CD14-positive monocyte (primary cell): ENCODE measurements at regions not wholly inside any gene's neighbourhood (a gene's known extent, or its start where the extent isn't known, plus 50 kb on each side); places are given as distances from the start of the nearest gene placed in this dataset.

Experiments used
- DNase-seq, 3 donors: peaks; one replicate each; pipeline ENCODE4 v3.0.0-alpha.2; 2011 to 2022
- H2AFZ ChIP-seq: 2 replicates; pipeline ENCODE4 v1.6.0; 2012; ENCODE audit warnings: mild to moderate bottlenecking, low read depth, low read length, inconsistent platforms; ENCODE audit not compliant: insufficient read depth, poor library complexity, severe bottlenecking
- H3K27ac ChIP-seq, 2 donors: 1 replicate in 1 of 2; 2 replicates in 1 of 2; pipeline ENCODE4 v1.5.1; 2012 to 2013; ENCODE audit warnings: low read length in 2 of 2, control low read depth in 1 of 2, inconsistent platforms in 1 of 2, low read depth in 1 of 2, mild to moderate bottlenecking in 1 of 2
- H3K27me3 ChIP-seq, 2 donors: one replicate each; pipeline versions ENCODE4 v1.6.0 to v1.6.1; 2011 to 2013; ENCODE audit warnings: low read length in 2 of 2; ENCODE audit not compliant: control insufficient read depth in 2 of 2, insufficient read depth in 2 of 2
- H3K36me3 ChIP-seq, 2 donors: replicated peaks in 1 of 2; 1 replicate in 1 of 2; 2 replicates in 1 of 2; pipeline versions ENCODE4 v1.5.1 to v1.6.1; 2012 to 2013; ENCODE audit warnings: low read length in 2 of 2, control low read depth in 1 of 2, inconsistent platforms in 1 of 2, mild to moderate bottlenecking in 1 of 2; ENCODE audit not compliant: insufficient read depth in 2 of 2, control insufficient read depth in 1 of 2
- H3K4me1 ChIP-seq, 2 donors: 1 replicate in 1 of 2; 2 replicates in 1 of 2; pipeline versions ENCODE4 v1.5.1 to v1.6.1; 2012 to 2013; ENCODE audit warnings: low read length in 2 of 2, control low read depth in 1 of 2, inconsistent platforms in 1 of 2, mild to moderate bottlenecking in 1 of 2, moderate library complexity in 1 of 2; ENCODE audit not compliant: insufficient read depth in 2 of 2, control insufficient read depth in 1 of 2
- H3K4me2 ChIP-seq: replicated peaks from 2 replicates; pipeline ENCODE3; 2012; ENCODE audit warnings: low read length, moderate library complexity, mild to moderate bottlenecking; ENCODE audit not compliant: poor library complexity, severe bottlenecking; ENCODE audit errors: extremely low read depth
- H3K4me3 ChIP-seq, 3 experiments: fragments of 200-600 bp in 1 of 3; sonication (generic) in 1 of 3; replicated peaks in 1 of 3; 1 replicate in 2 of 3; 2 replicates in 1 of 3; pipeline ENCODE4 v1.5.1; 2011 to 2013; ENCODE audit warnings: low read length in 3 of 3, mild to moderate bottlenecking in 3 of 3, control low read depth in 2 of 3, low read depth in 2 of 3, inconsistent platforms in 1 of 3, moderate library complexity in 1 of 3
- H3K79me2 ChIP-seq: 2 replicates; pipeline ENCODE4 v1.6.0; 2012; ENCODE audit warnings: mild to moderate bottlenecking, control low read depth, inconsistent platforms, low read length, moderate library complexity; ENCODE audit not compliant: insufficient read depth
- H3K9ac ChIP-seq: 2 replicates; pipeline ENCODE4 v1.6.0; 2017; ENCODE audit warnings: low read length, mild to moderate bottlenecking; ENCODE audit not compliant: insufficient read depth, poor library complexity, severe bottlenecking
- H3K9me3 ChIP-seq, 2 donors: replicated peaks in 1 of 2; 1 replicate in 1 of 2; 2 replicates in 1 of 2; pipeline versions ENCODE4 v1.5.1 to v1.6.1; 2012 to 2013; ENCODE audit warnings: low read length in 2 of 2, control low read depth in 1 of 2; ENCODE audit not compliant: control insufficient read depth in 1 of 2, insufficient read depth in 1 of 2
- H4K20me1 ChIP-seq: 2 replicates; pipeline ENCODE4 v1.6.0; 2012; ENCODE audit warnings: mild to moderate bottlenecking, low read length, control low read depth, moderate library complexity; ENCODE audit not compliant: insufficient read depth
- H3K27ac Mint-ChIP-seq, 7 donors: one replicate each; pipeline ENCODE4 v1.8.0; 2020; ENCODE audit warnings: mild to moderate bottlenecking in 7 of 7, mixed read lengths in 7 of 7, moderate library complexity in 6 of 7, inconsistent platforms in 2 of 7
- H3K27me3 Mint-ChIP-seq, 3 donors: one replicate each; pipeline ENCODE4 v1.8.0; 2021 to 2022; ENCODE audit warnings: low read depth in 3 of 3, mild to moderate bottlenecking in 3 of 3, mixed read lengths in 3 of 3, moderate library complexity in 3 of 3, inconsistent platforms in 1 of 3
- H3K36me3 Mint-ChIP-seq, 2 donors: one replicate each; pipeline ENCODE4 v1.8.0; 2020; ENCODE audit warnings: mixed read lengths in 2 of 2, inconsistent platforms in 1 of 2, mild to moderate bottlenecking in 1 of 2
- H3K4me1 Mint-ChIP-seq: one replicate; pipeline ENCODE4 v1.8.0; 2020; ENCODE audit warnings: mild to moderate bottlenecking, mixed read lengths
- H3K4me3 Mint-ChIP-seq, 2 donors: one replicate each; pipeline ENCODE4 v1.8.0; 2020; ENCODE audit warnings: mild to moderate bottlenecking in 2 of 2, mixed read lengths in 2 of 2, moderate library complexity in 1 of 2
- H3K9me3 Mint-ChIP-seq, 7 donors: one replicate each; pipeline ENCODE4 v1.8.0; 2020 to 2022; ENCODE audit warnings: mixed read lengths in 7 of 7, mild to moderate bottlenecking in 6 of 7, moderate library complexity in 6 of 7, inconsistent platforms in 2 of 7
- CTCF ChIP-seq: fragments of 200-600 bp; IDR thresholded peaks from one replicate; pipeline ENCODE4 v1.8.0; 2022; ENCODE audit warnings: antibody characterized with exemption, mild to moderate bottlenecking
- WGBS: methylation state at CpG from one replicate; pipeline ENCODE4 v1.1.5; 2013; ENCODE audit warnings: missing lambda C conversion rate; ENCODE audit not compliant: insufficient coverage; 5-methylcytosine and 5-hydroxymethylcytosine counted together
- intact Hi-C, 2 donors: fragments of 100-400 bp; cut with micrococcal nuclease; formaldehyde crosslinking; loops; one replicate each; pipeline versions ENCODE4 v1.15.0 to v1.15.1; 2023

DNA sequence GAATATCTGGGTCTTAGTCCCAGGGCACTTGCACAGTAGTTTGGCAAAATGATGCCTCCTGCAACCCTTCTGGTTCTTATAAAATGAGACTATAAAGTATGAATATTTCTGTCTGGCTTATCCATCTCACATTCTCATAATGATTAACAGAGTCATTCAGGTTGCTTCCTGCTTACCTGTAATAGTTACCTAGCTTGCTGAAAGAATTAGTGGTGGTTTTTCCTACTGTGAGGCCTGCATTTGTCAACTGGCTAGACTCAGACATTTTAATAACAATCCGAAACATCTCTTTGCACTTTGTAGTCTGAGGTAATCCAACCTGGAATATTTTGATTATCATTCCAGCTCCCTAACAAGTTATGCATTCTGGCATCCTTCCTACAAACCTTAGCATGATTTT lies 75.6 kb upstream of the POU1F1 start:
- H3K27ac ChIP-seq, result no peak overlapping the region
- H3K4me3 ChIP-seq, result no peak overlapping the region
- no peaks in the 10 kb centered on the region for H3K4me1 ChIP-seq
- H4K20me1 ChIP-seq, result no peaks in the 10 kb centered on the region
- Mint-ChIP-seq H3K36me3 (no peaks in the 10 kb centered on the region), H3K27ac (no peak overlapping the region), H3K27me3 (peaks cover 0 to 1% (median 0%) of the 10 kb centered on the region in 3 donors), H3K4me1 (peaks cover 2% of the 10 kb centered on the region), H3K4me3 (no peak overlapping the region), H3K9me3 (peaks cover 0 to 1% (median 0%) of the 10 kb centered on the region in 7 donors)
- TF ChIP-seq CTCF, result no peak
- no peak overlapping the region for H3K4me2 ChIP-seq
- no peak for DNase-seq
- no peaks in the 10 kb centered on the region for H3K36me3 ChIP-seq
- WGBS, result no CpG with 5 or more reads among the region's 1 CpG
- intact Hi-C loops, result loop anchor here (5.0 kb wide), 1 partner anchor 650 kb away; no protein-coding TSS in a partner anchor
- no peak overlapping the region for H2AFZ ChIP-seq
- H3K27me3 ChIP-seq, result no peaks in the 10 kb centered on the region
- H3K79me2 ChIP-seq, result no peaks in the 10 kb centered on the region
- no peak overlapping the region for H3K9ac ChIP-seq
- H3K9me3 ChIP-seq, result no peaks in the 10 kb centered on the region

- DNase-seq, result peak; percentile 32 to 54 (median 47)
- H3K36me3 Mint-ChIP-seq, result no peaks in the 10 kb centered on the region
- no peaks in the 10 kb centered on the region for H3K27me3 ChIP-seq
Measured at GRCh38 chr3:87350367-87351199, 74.2 kb upstream of the POU1F1 start.

More at GRCh38 chr3:87350367-87351199, 74.2 kb upstream of the POU1F1 start:
- no peak overlapping the region for H3K27ac Mint-ChIP-seq
- H3K9me3 Mint-ChIP-seq, result peaks cover 0 to 1% (median 0%) of the 10 kb centered on the region in 7 donors
- no peak overlapping the region for H3K4me3 ChIP-seq
- H3K4me1 Mint-ChIP-seq, result peaks cover 2% of the 10 kb centered on the region
- no peak overlapping the region for H3K27ac ChIP-seq
- no peak overlapping the region for H3K4me2 ChIP-seq
- H4K20me1 ChIP-seq, result no peaks in the 10 kb centered on the region
- intact Hi-C loops, result loop anchor here (5.0 kb wide), 1 partner anchor 652 kb away; no protein-coding TSS in a partner anchor
- H3K9me3 ChIP-seq, result no peaks in the 10 kb centered on the region
- peak; percentile 88 for TF ChIP-seq CTCF
- no CpG with 5 or more reads among the region's 9 CpGs for WGBS
- H3K36me3 ChIP-seq, result no peaks in the 10 kb centered on the region
- H3K4me1 ChIP-seq, result no peaks in the 10 kb centered on the region
- H3K4me3 Mint-ChIP-seq, result no peak overlapping the region
- H2AFZ ChIP-seq, result no peak overlapping the region
- no peaks in the 10 kb centered on the region for H3K79me2 ChIP-seq
- H3K27me3 Mint-ChIP-seq, result peaks cover 0 to 1% (median 0%) of the 10 kb centered on the region in 3 donors
- H3K9ac ChIP-seq, result no peak overlapping the region
